ENCODE measurements at regions not wholly inside any gene's neighbourhood (a gene's known extent, or its start where the extent isn't known, plus 50 kb on each side); places are given as distances from the start of the nearest gene placed in this dataset.
"Not testable (repeated sequence)": the region's sequence is repeated elsewhere in the genome, so short reads cannot be mapped to it uniquely, and the experiment has no call there.

GRCh38 chr6:16822975-16823717 is 61.9 kb upstream of the ATXN1 start:
- Histone ChIP-seq H3K36me3 (no peaks in the 10 kb centered on the region), H3K27ac (no peak overlapping the region), H3K4me3 (ENCODE audit: low read depth, low read length) (no peak overlapping the region), H3K27me3 (ENCODE audit: insufficient read depth, low read depth, severe bottlenecking) (no peaks in the 10 kb centered on the region), H3K9me3 (ENCODE audit: severe bottlenecking) (peaks cover 5% of the 10 kb centered on the region)
- DNase-seq = no peak
- TF ChIP-seq, protein P1, sequence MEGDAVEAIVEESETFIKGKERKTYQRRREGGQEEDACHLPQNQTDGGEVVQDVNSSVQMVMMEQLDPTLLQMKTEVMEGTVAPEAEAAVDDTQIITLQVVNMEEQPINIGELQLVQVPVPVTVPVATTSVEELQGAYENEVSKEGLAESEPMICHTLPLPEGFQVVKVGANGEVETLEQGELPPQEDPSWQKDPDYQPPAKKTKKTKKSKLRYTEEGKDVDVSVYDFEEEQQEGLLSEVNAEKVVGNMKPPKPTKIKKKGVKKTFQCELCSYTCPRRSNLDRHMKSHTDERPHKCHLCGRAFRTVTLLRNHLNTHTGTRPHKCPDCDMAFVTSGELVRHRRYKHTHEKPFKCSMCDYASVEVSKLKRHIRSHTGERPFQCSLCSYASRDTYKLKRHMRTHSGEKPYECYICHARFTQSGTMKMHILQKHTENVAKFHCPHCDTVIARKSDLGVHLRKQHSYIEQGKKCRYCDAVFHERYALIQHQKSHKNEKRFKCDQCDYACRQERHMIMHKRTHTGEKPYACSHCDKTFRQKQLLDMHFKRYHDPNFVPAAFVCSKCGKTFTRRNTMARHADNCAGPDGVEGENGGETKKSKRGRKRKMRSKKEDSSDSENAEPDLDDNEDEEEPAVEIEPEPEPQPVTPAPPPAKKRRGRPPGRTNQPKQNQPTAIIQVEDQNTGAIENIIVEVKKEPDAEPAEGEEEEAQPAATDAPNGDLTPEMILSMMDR (IDR thresholded peaks at IDR 0.05; ENCODE audit: low read depth, low read length) = no peak

DNA sequence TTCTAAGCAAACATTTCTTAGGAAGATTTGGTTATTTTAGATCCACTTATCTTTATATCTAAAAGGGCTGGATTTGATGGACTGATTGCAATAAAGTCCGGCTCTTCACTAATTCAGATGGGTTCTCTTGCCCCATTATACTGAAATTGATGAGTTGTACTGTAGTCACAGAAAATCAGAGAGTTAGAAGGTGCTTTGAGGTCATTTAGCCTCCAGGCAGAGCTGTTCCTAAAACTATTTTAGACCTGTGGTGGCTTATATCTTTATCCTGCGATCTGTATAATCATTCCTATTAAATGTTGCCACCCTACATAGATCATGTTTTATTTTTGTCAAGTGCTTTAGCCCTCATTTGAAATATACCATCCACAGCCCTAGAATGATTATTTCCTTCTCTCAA is 61.3 kb upstream of the ATXN1 start:
- TF ChIP-seq, protein P1 (IDR thresholded peaks at IDR 0.05; ENCODE audit: low read depth, low read length) = no peak
- no peak overlapping the region for H3K27ac ChIP-seq
- DNase-seq = no peak
- H3K9me3 ChIP-seq (ENCODE audit: severe bottlenecking) = peaks cover 5% of the 10 kb centered on the region
- no peaks in the 10 kb centered on the region for H3K36me3 ChIP-seq
- H3K4me3 ChIP-seq (ENCODE audit: low read depth, low read length) = no peak overlapping the region
- H3K27me3 ChIP-seq (ENCODE audit: insufficient read depth, low read depth, severe bottlenecking) = no peaks in the 10 kb centered on the region

GRCh38 chr6:16821834-16822264 is 60.6 kb upstream of the ATXN1 start:
- Histone ChIP-seq H3K36me3 (no peaks in the 10 kb centered on the region), H3K4me3 (ENCODE audit: low read depth, low read length) (no peak overlapping the region), H3K27ac (no peak overlapping the region), H3K27me3 (ENCODE audit: insufficient read depth, low read depth, severe bottlenecking) (no peaks in the 10 kb centered on the region), H3K9me3 (ENCODE audit: severe bottlenecking) (peaks cover 5% of the 10 kb centered on the region)
- TF ChIP-seq, protein P1 (IDR thresholded peaks at IDR 0.05; ENCODE audit: low read depth, low read length) = no peak
- no peak for DNase-seq

- not testable (repeated sequence) for DNase-seq; H3K36me3 ChIP-seq; H3K27ac ChIP-seq; H3K4me3 ChIP-seq (ENCODE audit: low read depth, low read length); H3K9me3 ChIP-seq (ENCODE audit: severe bottlenecking); H3K27me3 ChIP-seq (ENCODE audit: insufficient read depth, low read depth, severe bottlenecking)
Measured at GRCh38 chr6:16820262-16820661, 59.0 kb upstream of the ATXN1 start.

- no peak overlapping the region for H3K4me3 ChIP-seq (ENCODE audit: low read depth, low read length)
- H3K27me3 ChIP-seq (ENCODE audit: insufficient read depth, low read depth, severe bottlenecking) = no peaks in the 10 kb centered on the region
- DNase-seq = no peak
- no peak overlapping the region for H3K27ac ChIP-seq
- peaks cover 5% of the 10 kb centered on the region for H3K9me3 ChIP-seq (ENCODE audit: severe bottlenecking)
- H3K36me3 ChIP-seq = no peaks in the 10 kb centered on the region
- TF ChIP-seq, protein P1 (IDR thresholded peaks at IDR 0.05; ENCODE audit: low read depth, low read length) = no peak
Measured at GRCh38 chr6:16819752-16820151, 58.5 kb upstream of the ATXN1 start.

DNA sequence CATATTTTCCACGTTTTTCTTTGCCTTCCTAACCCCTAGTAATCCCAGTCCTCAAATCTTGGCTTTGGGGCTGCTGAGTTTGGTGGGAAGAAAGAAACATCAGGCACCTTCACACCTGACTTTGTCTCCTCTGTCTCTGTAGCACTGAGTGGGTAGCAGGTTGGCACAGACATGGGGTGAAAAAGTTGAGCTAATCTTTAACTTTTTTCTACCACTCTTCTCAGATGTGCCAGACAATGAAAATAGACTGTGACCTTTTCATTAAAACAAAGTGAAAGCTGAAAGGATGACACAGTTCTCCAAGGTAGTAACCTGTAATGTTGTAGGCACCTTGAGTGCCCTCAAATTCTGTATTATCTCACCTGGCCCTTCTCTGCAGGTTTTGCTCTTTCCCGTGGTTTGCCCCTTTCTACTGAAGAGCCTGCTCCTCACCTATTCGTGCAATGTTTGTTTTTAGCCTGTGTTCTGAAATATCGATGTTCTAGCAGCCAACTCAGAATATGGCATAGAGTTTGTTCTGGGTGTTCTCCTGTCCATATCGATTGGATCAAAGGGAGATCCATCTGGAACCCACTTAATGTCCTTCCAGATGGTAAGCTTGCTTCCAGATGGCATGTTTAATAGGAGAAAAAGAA is 57.8 kb upstream of the ATXN1 start:
- TF ChIP-seq, protein P1 (IDR thresholded peaks at IDR 0.05; ENCODE audit: low read depth, low read length) = no peak
- Histone ChIP-seq H3K9me3 (ENCODE audit: severe bottlenecking) (peaks cover 5% of the 10 kb centered on the region), H3K4me3 (ENCODE audit: low read depth, low read length) (no peak overlapping the region), H3K27ac (no peak overlapping the region), H3K36me3 (no peaks in the 10 kb centered on the region), H3K27me3 (ENCODE audit: insufficient read depth, low read depth, severe bottlenecking) (no peaks in the 10 kb centered on the region)
- DNase-seq = no peak

Data from WERI-Rb-1 (cell line).